ENCODE measurements at regions not wholly inside any gene's neighbourhood (a gene's known extent, or its start where the extent isn't known, plus 50 kb on each side); places are given as distances from the start of the nearest gene placed in this dataset.

GRCh38 chr10:60664859-60665258 is 113.4 kb upstream of the CDK1 start:
- no peak for DNase-seq (ENCODE audit: low spot score)

DNA sequence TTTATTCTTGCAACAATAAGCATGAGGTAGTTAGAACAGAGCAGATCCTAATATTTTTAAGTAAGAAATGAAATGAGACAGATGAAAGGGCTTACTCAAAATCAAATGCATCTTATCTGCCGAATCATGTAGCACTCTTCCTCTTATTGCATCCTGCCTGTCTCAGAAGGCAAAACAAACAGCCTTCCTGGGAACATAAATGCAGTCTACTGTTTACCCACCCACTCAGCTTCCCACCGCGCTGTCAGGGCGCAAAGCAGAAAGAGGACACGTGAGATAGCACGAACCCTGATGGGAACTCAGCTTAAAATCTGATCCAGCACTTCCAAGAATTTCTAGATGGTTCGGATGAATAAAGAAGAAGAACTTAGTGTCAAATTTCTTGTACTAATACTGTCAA is 114.4 kb upstream of the CDK1 start:
- no peak for DNase-seq (ENCODE audit: low spot score)

DNA sequence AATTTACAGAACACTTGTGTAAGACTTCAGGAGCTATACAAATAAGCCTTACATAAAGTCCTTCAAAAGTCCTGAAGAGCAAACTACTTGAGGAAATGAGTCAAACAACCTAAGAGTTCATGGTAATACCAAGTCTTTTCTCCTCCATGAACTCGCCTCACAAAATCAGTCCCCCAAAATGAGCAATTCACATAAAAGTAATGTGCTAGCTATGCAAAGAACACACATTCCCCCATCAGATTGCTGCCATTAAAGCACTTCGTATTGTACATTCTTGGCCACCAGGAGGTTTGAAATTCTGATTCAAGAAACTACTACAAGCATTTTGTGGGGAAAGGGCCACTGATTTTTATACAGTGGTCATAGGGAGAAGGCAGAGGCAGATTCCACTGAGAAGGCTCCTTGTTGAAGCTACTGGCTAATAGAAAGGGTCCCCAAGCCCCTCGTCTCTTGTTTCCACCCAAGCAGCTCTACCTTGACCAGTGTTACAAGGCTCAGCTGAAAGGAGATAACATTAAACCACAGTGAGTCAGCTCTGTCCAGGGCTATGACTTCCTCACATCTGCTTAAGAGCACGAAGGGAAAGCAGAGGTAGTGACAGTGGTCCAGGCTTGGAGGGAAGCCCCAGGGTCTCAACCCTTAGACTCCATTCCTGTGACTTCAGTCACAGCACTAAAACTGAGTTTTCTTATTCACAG is 115.2 kb upstream of the CDK1 start:
- DNase-seq (ENCODE audit: low spot score) = no peak

DNA sequence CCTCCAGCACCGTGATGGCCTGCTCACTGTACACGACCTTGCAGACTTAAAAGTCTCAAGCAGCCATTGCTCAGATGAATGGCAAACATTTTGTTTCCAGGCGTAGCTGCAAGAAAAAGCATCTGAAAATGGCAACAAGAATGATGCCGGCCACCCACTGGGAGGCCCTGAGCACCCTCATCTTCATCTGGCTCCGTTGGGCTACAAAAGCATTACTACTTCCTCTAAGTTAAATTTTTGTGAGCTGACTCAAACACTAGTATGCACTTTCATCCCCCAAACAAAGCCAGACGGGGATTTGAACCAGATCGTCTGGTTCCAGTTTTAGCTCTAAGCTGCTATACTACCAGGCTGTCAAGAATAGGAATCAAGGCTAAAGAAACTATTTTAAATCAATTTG is 116.6 kb upstream of the CDK1 start:
- DNase-seq (ENCODE audit: low spot score) = no peak

- no peak for DNase-seq (ENCODE audit: low spot score)
These were observed 117.7 kb upstream of the CDK1 start for GRCh38 chr10:60660625-60661024.

GRCh38 chr10:60654813-60655464 is 123.3 kb upstream of the CDK1 start:
- DNase-seq (ENCODE audit: low spot score) = no peak

DNA sequence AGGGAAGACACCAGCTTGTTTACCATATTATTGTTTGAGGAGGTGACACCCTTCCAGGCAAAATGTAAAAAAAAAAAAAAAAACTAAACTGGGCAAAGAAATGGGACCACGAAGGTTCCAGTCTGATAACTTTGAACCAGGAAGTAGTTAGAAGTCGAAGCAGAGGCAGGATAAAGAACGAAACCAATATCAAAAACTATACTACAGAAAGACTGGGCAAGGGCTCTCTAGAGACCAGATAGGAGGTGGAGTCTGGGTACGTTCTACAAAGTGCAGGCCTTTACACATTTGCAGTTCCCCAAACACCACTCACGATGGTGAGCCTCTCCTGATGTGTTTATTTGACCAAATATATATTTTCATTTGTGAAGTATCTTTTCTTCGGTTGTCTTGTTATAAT is 125.7 kb upstream of the CDK1 start:
- no peak for DNase-seq (ENCODE audit: low spot score)

DNA sequence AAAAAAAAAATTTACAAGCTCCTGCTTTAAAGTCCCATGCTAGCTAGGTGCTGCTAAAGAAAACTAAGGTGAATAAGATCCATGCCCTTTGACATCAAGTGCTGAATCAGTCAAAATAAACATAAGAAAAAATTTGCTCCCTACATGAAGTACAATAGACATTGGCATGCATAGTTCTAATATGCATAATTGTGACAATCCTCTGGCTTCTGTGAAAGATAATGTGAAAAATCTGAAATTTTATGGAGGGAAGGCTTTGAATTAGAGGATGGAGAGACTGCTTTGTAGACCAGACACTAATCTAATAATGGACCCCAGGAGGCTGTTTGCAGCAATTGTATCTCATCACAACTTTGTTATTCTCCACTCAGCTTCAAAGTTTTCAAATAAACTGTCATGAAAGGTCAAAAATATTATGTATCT is 127.9 kb upstream of the CDK1 start:
- no peak for DNase-seq (ENCODE audit: low spot score)

- no peak for DNase-seq (ENCODE audit: low spot score)
These were observed 128.5 kb upstream of the CDK1 start for GRCh38 chr10:60649485-60650377.

- DNase-seq (ENCODE audit: low spot score) = no peak
These were observed 129.5 kb upstream of the CDK1 start for GRCh38 chr10:60648761-60649160.

- DNase-seq (ENCODE audit: low spot score) = peak; percentile 51
These were observed 131.1 kb upstream of the CDK1 start for GRCh38 chr10:60646966-60647796.

- no peak for DNase-seq (ENCODE audit: low spot score)
These were observed 132.3 kb upstream of the CDK1 start for GRCh38 chr10:60645980-60646379.

GRCh38 chr10:60644436-60645130 is 133.7 kb upstream of the CDK1 start:
- DNase-seq (ENCODE audit: low spot score) = no peak

DNA sequence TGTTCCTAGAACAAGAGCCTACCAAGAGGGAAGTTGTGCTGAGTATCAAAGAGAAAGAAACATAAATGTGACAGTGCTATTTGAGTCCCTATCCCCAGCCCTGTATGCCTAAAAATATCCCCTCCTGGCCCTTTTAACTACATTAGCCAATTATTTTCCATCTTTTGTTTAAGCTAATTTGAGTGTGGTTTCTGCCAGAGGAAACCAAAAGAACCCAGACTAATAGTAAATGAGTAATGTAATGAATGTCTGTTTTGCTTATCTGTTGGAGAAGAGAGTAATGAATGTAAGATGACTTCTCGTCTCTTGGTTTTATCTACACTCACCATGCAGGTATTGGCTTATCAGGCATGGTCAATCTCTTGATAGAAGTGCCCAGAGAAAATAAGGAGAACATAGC is 134.4 kb upstream of the CDK1 start:
- no peak for DNase-seq (ENCODE audit: low spot score)

DNA sequence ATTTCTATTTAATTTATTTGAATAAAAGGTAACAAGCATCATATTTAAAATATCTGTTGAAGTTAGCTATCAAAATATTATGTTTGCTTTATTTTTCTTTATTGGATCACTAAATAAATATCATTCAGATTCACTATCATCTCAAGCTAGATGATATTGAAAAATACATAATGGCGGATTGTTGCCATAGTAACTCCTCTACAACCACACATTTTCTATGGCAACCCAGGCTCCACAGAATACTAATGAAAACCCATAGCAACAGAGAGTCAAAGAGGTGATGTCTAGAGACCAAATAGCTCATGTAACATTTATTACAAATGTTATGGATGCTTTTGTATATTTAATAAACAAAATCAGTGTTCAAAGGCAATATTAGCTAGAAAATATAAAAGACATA is 148.9 kb upstream of the CDK1 start:
- no peak for DNase-seq (ENCODE audit: low spot score)

- no peak for DNase-seq (ENCODE audit: low spot score)
These were observed 150.2 kb upstream of the CDK1 start for GRCh38 chr10:60627778-60628748.

GRCh38 chr10:60626037-60626436 is 152.2 kb upstream of the CDK1 start:
- no peak for DNase-seq (ENCODE audit: low spot score)

DNA sequence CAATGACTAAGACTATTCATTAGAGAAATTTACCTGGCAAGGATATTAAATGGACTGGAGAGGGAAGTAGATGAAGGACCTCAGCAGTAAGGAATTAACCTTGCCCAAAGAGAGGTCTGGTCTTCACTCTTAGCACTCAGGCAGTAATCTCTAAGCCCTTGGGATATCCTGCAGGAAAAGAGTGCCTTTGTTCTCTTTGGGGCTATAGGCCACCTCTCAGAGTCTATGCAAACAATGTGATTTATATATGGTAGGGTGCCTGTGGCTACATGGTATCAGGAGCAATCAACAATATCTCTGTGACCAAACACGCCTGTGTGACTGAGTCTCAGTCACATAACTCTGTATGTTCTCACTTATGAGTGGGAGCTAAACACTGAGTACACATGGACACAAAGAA is 154.7 kb upstream of the CDK1 start:
- no peak for DNase-seq (ENCODE audit: low spot score)

DNA sequence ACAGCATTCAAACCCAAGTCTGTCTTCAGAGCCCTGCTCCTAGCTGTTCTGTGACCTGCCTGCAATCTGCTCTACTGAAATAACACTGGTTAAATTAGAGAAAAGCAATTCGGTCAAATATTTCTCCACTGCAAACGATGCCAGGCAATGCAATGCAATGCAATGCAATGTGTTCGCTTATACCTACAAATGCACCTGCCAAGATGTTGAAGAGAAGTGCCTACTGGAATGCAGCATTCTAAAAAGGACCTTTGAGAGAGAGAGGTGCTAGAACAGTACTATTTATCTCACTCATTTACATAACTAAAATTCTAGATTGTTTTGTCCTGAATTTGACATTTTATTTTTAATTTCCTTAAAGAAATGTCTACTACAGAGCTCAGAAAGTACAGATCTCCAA is 157.3 kb upstream of the CDK1 start:
- DNase-seq (ENCODE audit: low spot score) = no peak

DNA sequence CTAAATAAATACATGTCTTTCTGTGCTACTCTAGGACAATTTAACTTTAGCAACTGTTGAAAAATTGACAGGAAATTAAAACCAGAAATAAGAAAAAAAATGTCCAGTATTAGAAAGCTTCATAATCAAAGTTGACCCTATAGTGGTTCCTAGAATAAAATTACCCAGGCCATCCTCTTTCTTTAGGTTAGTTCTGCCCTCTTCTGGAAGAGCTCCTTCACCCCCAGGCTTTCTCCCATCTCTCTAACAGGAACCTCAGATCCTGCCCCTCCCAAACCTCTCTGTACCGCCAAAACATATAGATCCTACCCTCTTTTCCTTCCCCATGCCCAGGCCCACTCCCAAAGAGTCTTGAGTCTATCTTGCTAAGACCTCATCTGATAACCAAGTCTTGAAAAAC is 159.4 kb upstream of the CDK1 start:
- no peak for DNase-seq (ENCODE audit: low spot score)

Measured in hematopoietic multipotent progenitor cell treated with erythropoietin and hydrocortisone succinate and interleukin-3 and kit ligand, for 17 days (in vitro differentiated cells).